ENCODE measurements at regions not wholly inside any gene's neighbourhood (a gene's known extent, or its start where the extent isn't known, plus 50 kb on each side); places are given as distances from the start of the nearest gene placed in this dataset.
"Not testable (repeated sequence)": the region's sequence is repeated elsewhere in the genome, so short reads cannot be mapped to it uniquely, and the experiment has no call there.

- no peak for DNase-seq (ENCODE audit: low read depth)
Measured at GRCh38 chr6:155936127-155936526, 480.5 kb upstream of the NOX3 start.

DNA sequence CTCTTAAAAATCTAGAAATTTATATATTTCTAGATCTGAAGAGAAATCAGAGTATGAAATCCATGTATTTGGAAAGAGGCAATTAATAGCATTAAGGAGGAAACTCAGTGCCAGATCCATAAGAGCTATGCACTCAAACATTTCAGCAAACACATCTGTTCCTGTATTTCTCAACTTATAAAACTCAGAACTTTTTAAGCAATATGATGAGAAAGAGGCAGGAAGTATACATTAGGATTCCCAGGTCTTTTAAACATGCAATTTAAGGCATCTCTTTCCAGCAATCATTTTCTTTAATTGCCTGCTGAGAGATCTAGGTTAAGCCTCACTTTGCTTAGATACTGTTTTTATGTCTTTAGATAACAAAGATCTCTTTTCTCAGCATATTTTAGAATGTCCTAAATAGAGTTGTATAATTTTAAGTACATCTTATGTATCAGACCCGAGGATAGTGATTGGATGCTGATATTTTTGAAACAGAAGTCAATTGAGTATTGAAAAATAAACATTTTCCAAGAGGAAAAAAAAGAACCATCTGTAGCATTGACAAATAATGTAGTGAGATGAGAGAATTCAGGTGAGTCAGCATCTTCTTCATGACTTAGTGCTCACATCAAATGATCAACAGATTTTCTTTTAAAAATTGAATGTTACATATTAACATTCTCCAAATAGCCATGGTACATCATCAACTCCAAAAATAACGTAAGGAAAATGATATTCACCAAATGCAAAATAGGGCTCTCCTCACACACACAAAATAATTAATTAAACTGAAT, 461.4 kb upstream of the NOX3 start:
- DNase-seq (ENCODE audit: low read depth) = no peak

GRCh38 chr6:155915651-155916050, 460.0 kb upstream of the NOX3 start:
- DNase-seq (ENCODE audit: low read depth) = no peak

GRCh38 chr6:155913816-155914215, 458.2 kb upstream of the NOX3 start:
- no peak for DNase-seq (ENCODE audit: low read depth)

DNA sequence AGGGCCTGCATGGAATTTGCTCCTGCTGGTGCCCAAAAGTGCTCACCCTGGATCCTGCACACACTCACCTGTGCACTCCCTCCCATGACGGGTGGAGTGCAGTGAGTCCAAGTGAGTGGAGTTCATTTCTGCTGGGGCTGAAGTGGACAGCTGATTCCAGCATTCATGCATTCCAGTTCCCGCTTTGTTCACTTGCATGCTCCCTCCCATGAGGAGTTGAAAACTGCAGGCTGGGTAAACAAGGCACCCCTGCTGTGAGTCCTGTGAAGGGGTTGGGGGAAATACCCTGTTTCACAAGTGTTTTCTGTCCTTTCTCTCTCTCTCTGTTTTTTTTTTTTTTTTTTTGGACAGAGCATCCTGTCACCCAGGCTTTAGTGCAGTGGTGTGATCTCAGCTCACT, 454.1 kb upstream of the NOX3 start:
- no peak for DNase-seq (ENCODE audit: low read depth)

GRCh38 chr6:155895641-155896040, 440.0 kb upstream of the NOX3 start:
- no peak for DNase-seq (ENCODE audit: low read depth)

DNA sequence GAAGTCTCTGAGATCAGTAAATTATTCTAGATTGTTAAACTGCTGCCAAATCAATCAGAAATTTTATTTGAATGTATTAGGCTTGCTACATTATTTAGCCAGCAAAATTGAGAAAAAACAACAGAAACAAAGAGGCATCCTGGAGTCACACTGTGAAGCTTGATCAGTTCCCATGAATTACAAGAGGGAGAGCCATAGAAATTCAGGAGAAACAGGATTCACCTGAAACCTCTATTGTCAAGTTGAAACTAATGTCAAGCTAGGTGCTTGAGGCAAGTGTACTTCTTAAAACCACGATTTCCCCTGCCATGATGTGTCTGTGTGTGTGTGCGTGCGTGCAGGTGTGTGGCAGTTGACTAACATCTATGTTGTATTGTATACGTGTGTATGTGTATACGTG, 439.1 kb upstream of the NOX3 start:
- DNase-seq (ENCODE audit: low read depth) = no peak

DNA sequence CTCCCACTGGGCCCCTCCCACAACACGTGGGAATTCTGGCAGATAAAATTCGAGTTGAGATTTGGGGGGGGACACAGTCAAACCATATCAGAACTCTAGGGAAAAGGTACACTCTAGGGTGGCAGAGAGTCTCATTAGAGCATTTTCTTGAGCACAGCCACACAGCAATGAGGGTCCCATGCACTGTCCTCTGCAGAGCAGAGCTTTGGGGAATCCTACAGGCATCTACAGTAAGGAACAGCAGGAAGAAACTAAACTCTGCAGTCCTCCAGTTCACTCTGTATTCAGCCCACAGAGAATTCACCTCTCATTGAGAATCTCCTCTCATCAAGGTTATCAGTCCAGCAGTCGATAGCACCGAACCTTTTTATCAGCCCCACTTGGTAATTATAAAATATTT, 438.6 kb upstream of the NOX3 start:
- DNase-seq (ENCODE audit: low read depth) = no peak

DNA sequence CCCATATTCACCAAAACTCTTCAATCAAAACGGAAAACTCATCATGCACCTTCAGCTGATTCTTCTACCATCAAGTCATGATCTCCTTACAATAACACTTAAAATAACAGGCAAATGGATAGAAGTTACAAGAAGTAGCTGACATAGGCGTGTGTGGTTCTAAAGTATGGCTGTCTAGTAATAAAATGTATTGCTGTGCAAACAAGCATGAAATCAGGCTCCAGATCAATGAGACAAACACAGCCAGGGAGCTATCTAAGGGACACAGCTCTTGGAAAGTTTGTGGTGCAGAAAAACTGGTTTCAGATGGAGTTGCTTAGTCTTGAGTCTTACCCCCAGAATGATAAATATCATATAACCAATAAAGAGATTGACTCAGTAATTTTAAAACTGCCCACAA, 434.8 kb upstream of the NOX3 start:
- DNase-seq (ENCODE audit: low read depth) = no peak

DNA sequence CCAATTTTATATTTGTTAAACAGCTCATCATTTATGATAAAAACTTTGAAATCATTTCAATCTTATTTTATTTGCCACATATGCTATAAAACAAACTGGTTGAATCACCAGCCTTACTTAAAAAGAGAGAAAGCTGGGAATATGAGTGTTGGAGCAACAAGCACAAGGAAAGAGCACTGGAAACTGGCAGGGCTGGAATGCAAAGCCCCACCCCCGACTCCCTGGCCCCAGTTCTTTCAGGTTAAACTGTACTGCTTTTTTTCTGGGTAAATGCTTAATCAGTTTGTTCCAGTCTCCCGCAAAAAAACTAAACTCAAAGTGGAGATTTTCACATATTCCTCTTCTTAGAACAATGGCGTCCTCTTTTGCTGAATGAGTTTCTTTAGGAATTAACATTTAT, 433.8 kb upstream of the NOX3 start:
- no peak for DNase-seq (ENCODE audit: low read depth)

- no peak for DNase-seq (ENCODE audit: low read depth)
Measured at GRCh38 chr6:155887421-155887820, 431.8 kb upstream of the NOX3 start.

- peak; percentile 25 for DNase-seq (ENCODE audit: low read depth)
Measured at GRCh38 chr6:155883741-155884140, 428.1 kb upstream of the NOX3 start.

DNA sequence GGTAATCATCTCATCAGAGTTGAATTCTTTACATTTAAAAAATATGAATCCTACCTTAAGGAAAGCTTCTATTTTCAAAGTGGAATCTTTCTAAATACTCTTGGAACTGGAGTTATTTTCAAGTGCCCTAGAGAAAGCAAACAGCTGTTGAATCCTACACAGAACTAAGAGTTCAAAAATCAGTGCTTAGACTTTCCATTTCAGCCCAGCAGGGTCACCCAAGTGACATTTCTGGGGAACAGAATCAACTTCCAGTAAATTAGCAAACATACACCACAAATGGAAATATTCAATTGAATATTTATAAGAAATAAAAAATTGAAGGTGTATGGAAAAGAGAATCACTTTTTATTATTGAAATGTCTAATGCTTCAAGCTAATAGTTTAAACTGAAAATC, 427.7 kb upstream of the NOX3 start:
- DNase-seq (ENCODE audit: low read depth) = no peak

DNA sequence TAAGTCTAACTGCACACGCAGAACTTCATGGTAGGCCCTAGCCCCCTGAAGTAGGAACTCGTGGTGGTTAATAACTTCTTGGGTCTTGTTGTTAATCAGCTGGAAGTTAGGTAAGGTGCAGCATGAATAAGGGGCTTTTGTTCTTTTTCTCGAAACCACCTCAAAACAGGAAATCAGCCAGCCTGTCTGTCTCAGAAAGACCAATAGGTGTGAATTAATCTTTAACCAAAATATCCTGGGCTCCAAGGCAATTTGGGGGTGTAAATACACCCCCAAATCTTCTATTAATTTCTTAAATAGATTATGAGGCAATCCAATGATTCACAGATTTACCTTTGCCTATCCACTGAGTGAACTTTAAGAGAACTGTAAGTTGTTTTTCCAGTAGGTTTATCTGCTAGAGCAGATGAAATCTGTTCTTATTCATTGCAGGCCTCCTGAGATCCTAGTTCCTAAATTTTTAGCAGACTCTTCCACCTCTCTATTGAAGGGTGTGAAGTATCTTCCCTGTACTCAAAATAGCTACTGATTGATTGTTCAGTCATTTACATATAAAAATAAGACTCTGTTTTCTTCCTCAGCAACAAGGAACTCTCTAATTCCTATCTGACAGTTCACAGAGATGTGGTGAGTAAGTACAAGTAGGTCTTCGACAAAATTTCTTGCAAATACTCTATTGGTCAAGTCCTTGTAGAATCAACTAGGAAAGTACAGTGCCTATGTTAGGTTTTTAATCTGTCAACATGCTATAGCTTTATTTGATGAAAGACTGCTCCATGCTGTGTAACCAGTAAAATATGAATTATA, 427.1 kb upstream of the NOX3 start:
- no peak for DNase-seq (ENCODE audit: low read depth)

DNA sequence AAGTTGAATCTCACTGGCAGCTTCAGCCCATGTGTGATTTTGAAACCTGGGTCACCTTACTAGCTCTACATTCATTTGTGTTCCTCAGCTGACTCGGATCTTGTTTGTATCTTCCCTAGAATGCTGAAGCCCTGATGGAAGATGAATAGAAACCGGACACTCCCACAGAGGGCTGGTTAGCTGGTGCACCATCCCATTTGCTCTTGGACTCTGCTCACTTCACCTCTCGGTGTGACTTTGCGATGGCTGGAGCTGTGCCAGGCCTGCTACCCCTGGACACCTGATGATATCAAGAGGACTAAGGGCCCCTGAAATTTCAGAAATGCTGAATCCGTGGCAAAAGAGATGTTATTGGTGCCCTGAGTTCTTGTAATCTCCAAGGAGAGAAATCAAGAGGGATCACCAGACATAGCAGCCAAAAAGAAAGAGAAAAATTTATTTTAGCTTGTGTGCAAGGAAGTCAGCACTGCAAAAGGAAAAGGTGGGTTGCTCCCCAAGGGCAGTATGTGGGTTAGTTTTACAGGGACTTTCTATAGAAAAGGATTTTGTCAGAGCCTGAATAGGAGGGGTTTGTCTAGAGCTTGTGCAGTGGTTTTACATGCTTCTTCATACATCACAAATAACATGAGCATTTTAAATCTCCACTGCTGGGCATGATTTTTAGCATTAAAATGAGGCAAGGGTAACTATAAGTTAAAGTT, 426.3 kb upstream of the NOX3 start:
- DNase-seq (ENCODE audit: low read depth) = no peak

GRCh38 chr6:155880900-155881299, 425.3 kb upstream of the NOX3 start:
- DNase-seq (ENCODE audit: low read depth) = peak; percentile 71

DNA sequence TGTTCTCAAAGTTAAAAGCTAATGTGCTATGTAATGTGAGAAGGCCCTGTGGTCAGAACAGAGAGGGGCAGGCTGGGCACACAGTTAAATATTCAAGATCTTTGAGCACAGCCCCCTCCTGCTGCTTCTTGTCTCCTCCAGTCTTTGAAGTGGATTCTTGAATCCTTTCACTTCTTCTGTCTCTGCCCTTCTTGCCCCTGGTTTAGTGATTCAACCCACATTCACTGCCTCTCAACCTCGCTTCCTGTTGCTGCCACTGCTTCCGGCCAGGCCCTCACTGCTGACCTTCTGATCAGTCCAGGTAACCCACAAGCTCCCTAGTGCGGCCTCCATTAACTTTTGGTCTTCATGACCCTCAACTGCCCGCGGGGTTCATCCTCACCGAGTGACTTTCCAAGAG, 417.3 kb upstream of the NOX3 start:
- DNase-seq (ENCODE audit: low read depth) = no peak

GRCh38 chr6:155867682-155868081, 412.0 kb upstream of the NOX3 start:
- DNase-seq (ENCODE audit: low read depth) = no peak

DNA sequence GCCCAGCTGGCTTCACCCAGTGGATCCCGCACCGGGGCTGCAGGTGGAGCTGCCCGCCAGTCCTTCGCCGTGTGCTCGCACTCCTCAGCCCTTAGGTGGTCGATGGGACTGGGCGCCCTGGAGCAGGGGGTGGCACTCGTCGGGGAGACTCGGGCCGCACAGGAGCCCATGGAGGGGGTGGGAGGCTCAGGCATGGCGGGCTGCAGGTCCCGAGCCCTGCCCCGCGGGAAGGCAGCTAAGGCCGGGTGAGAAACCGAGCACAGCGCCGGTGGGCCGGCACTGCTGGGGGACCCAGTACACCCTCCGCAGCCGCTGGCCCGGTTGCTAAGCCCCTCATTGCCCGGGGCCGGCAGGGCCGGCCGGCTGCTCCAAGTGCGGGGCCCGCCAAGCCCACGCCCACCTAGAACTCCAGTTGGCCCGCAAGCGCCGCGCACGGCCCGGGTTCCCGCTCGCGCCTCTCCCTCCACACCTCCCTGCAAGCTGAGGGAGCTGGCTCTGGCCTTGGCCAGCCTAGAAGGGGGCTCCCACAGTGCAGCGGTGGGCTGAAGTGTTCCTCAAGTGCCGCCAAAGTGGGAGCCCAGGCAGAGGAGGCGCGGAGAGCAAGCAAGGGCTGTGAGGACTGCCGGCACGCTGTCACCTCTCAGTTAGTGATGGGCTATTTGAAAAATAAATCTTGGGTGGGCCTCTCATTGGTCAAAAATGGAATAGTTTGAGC, 411.2 kb upstream of the NOX3 start:
- DNase-seq (ENCODE audit: low read depth) = not testable (repeated sequence)

- no peak for DNase-seq (ENCODE audit: low read depth)
Measured at GRCh38 chr6:155861821-155862220, 406.2 kb upstream of the NOX3 start.

DNA sequence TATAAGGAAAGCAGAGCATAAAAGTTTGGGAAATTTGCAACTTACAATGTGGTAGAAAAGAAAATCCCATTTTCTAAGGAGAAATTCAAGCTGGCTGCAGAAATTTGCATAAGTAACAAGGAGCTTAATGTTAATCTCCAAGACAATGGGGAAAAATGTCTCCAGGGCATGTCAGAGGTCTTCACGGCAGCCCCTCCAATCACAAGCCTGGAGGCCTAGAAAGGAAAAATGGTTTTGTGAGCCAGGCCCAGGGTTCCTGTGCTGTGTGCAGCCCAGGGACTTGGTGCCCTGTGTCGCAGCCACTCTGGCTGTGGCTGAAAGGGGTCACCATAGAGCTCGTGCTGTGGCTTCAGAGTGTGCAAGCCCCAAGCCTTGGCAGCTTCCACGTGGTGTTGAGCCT, 403.3 kb upstream of the NOX3 start:
- not testable (repeated sequence) for DNase-seq (ENCODE audit: low read depth)

DNA sequence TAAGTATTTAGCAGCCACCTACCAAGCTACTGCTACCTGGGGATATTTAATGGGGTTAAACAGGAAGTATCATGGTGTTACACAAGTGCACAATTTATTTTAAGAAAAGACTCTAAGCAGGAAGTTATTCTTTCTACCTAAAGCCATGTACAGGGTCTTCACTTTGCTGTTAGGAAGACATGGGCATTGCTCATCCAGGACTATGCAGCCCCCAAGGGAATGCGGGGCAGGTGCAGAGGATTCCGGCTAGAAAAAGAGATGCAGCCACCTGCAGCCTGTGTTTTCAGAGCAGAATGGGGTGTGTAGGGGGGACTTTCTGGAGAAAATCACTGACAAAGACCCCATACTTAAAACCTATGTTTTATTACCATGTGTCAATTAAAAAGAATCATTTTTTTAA, 399.1 kb upstream of the NOX3 start:
- DNase-seq (ENCODE audit: low read depth) = no peak
